HepG2 (cell line): ENCODE measurements at regions not wholly inside any gene's neighbourhood (a gene's known extent, or its start where the extent isn't known, plus 50 kb on each side); places are given as distances from the start of the nearest gene placed in this dataset.

ENCODE experiments used
- ATAC-seq: fragments of 200-7000 bp; cut with Tn5 transposase; 3 replicates; pipeline ENCODE4 v1.9.1; 2020; ENCODE audit warnings: mild to moderate bottlenecking, moderate library complexity
- BruUV-seq: library from RNA; stranded (reverse); fragments of 400-500 nt; replicated peaks from 2 replicates; lab custom pipeline; 2021; lab: Mats Ljungman, UMichigan
- CTCF ChIA-PET: fragments of 300-600 bp; formaldehyde crosslinking; extraction: SDS; loops from one replicate; lab custom pipeline; 2021; ENCODE audit warnings: low total read pairs, inconsistent platforms, low intra/inter-chr PET ratio; lab: Yijun Ruan, JAX
- POLR2A ChIA-PET: fragments of 350-600 bp; sonication (Branson Sonifier 250); formaldehyde crosslinking; loops from one replicate; lab custom pipeline; 2020; ENCODE audit warnings: antibody characterized with exemption, inconsistent platforms; lab: Yijun Ruan, JAX
- DNase-seq: peaks from one replicate; pipeline ENCODE4 v3.0.0-alpha.2; 2015; ENCODE audit warnings: low spot score
- FAIRE-seq: peaks from 3 replicates; lab custom pipeline; 2011; peaks lifted over from hg19 to GRCh38; lab: Jason Lieb, UNC
- H2AFZ ChIP-seq: one replicate; pipeline ENCODE4 v1.6.1; 2011; ENCODE audit warnings: low read length, inconsistent platforms
- H3K27ac ChIP-seq: fragments of 300-600 bp; 3 replicates; pipeline ENCODE4 v1.8.0; 2011; ENCODE audit warnings: mixed run types, mild to moderate bottlenecking, mixed read lengths, low read length, inconsistent platforms; ENCODE audit not compliant: insufficient read depth; ENCODE audit errors: extremely low read length
- H3K27me3 ChIP-seq, 2 experiments: fragments of 200-600 bp in 1 of 2; 2 replicates in 1 of 2; 3 replicates in 1 of 2; pipeline versions ENCODE4 v1.6.0 to v1.8.0; 2011; ENCODE audit warnings: low read length in 2 of 2, mild to moderate bottlenecking in 2 of 2, moderate library complexity in 2 of 2, inconsistent platforms in 1 of 2; ENCODE audit not compliant: insufficient read depth in 2 of 2, control insufficient read depth in 1 of 2
- H3K36me3 ChIP-seq, 2 experiments: fragments of 200-600 bp in 1 of 2; replicated peaks in 1 of 2; 2 replicates in 1 of 2; 3 replicates in 1 of 2; pipeline versions ENCODE4 v1.5.1 to v1.8.0; 2011; ENCODE audit warnings: low read length in 2 of 2, inconsistent platforms in 1 of 2; ENCODE audit not compliant: insufficient read depth in 2 of 2, control insufficient read depth in 1 of 2
- H3K4me1 ChIP-seq: 2 replicates; pipeline ENCODE4 v1.5.1; 2012; ENCODE audit warnings: low read length, inconsistent platforms; ENCODE audit not compliant: insufficient read depth
- H3K4me2 ChIP-seq: 2 replicates; pipeline ENCODE4 v1.6.0; 2011; ENCODE audit warnings: low read depth, low read length, inconsistent platforms
- H3K4me3 ChIP-seq, 3 experiments: fragments of 200-600 bp in 1 of 3; sonication (generic), shearing (Covaris generic) in 1 of 3; replicated peaks in 1 of 3; 2 replicates each; pipeline ENCODE4 v1.5.1; 2011 to 2016; ENCODE audit warnings: low read length in 3 of 3, inconsistent platforms in 2 of 3, low read depth in 2 of 3, mild to moderate bottlenecking in 2 of 3, control low read depth in 1 of 3, mixed read lengths in 1 of 3; ENCODE audit not compliant: insufficient read depth in 1 of 3
- H3K79me2 ChIP-seq: one replicate; pipeline ENCODE4 v1.6.1; 2011; ENCODE audit warnings: low read length, inconsistent platforms; ENCODE audit not compliant: insufficient read depth
- H3K9ac ChIP-seq: 2 replicates; pipeline ENCODE4 v1.6.0; 2011; ENCODE audit warnings: mild to moderate bottlenecking, low read depth, low read length, inconsistent platforms; ENCODE audit not compliant: insufficient read depth
- H3K9me3 ChIP-seq: 2 replicates; pipeline ENCODE4 v1.5.1; 2012; ENCODE audit warnings: mild to moderate bottlenecking, low read length
- H4K20me1 ChIP-seq: 2 replicates; pipeline ENCODE4 v1.6.0; 2011; ENCODE audit warnings: inconsistent platforms, mild to moderate bottlenecking, low read length, moderate library complexity; ENCODE audit not compliant: insufficient read depth
- AHR ChIP-seq: IDR thresholded peaks from 2 replicates; pipeline ENCODE4 v1.6.1; 2018; ENCODE audit warnings: missing genetic modification reagents, missing compliant biosample characterization
- ATF1 ChIP-seq: IDR thresholded peaks from 2 replicates; pipeline ENCODE4 v1.6.1; 2016; ENCODE audit warnings: mild to moderate bottlenecking, control low read depth
- CBX2 ChIP-seq, 2 experiments: fragments of 200-600 bp in 1 of 2; sonication (generic); formaldehyde crosslinking in 1 of 2; IDR thresholded peaks; 2 replicates each; pipeline versions ENCODE4 v1.7.0 to v1.8.1; 2018 to 2022; ENCODE audit warnings: low read depth in 2 of 2, low read length in 1 of 2, mild to moderate bottlenecking in 1 of 2, missing genetic modification reagents in 1 of 2
- CENPBD1 ChIP-seq: sonication (generic); formaldehyde crosslinking; IDR thresholded peaks from 2 replicates; pipeline ENCODE4 v1.8.0; 2022; ENCODE audit warnings: missing genetic modification reagents, low read depth, mild to moderate bottlenecking, borderline replicate concordance
- POGK ChIP-seq: sonication (generic); formaldehyde crosslinking; conservative IDR thresholded peaks from 2 replicates; pipeline ENCODE4 v1.8.0; 2022; ENCODE audit warnings: mild to moderate bottlenecking, moderate library complexity, missing genetic modification reagents
- POLR2AphosphoS2 ChIP-seq: IDR thresholded peaks from 2 replicates; pipeline ENCODE4 v1.6.1; 2011; ENCODE audit warnings: low read depth, low read length, improper control_type of control experiment
- PPARG ChIP-seq: conservative IDR thresholded peaks from 2 replicates; pipeline ENCODE4 v1.6.1; 2016; ENCODE audit warnings: missing biosample characterization, missing genetic modification reagents
- TP53 ChIP-seq: sonication (generic); formaldehyde crosslinking; conservative IDR thresholded peaks from 2 replicates; pipeline ENCODE4 v1.4.0; 2020; ENCODE audit warnings: missing genetic modification reagents
- YEATS2 ChIP-seq: sonication (generic); formaldehyde crosslinking; IDR thresholded peaks from 2 replicates; pipeline ENCODE4 v1.4.0; 2020; ENCODE audit warnings: missing genetic modification reagents, borderline replicate concordance
- ZBTB21 ChIP-seq: sonication (generic); formaldehyde crosslinking; IDR thresholded peaks from 2 replicates; pipeline ENCODE4 v1.4.0; 2020; ENCODE audit warnings: missing genetic modification reagents
- ZNF24 ChIP-seq: fragments of 450-650 bp; IDR thresholded peaks from 2 replicates; pipeline ENCODE4 v1.6.1; 2017; ENCODE audit warnings: antibody characterized with exemption, mild to moderate bottlenecking
- ZNF282 ChIP-seq: fragments of 450-650 bp; IDR thresholded peaks from 2 replicates; pipeline ENCODE4 v1.6.1; 2018; ENCODE audit not compliant: partially characterized antibody
- ZNF460 ChIP-seq: sonication (generic); formaldehyde crosslinking; IDR thresholded peaks from 2 replicates; pipeline ENCODE4 v1.5.1; 2020; ENCODE audit warnings: missing genetic modification reagents, mild to moderate bottlenecking, borderline replicate concordance
- ZNF547 ChIP-seq: sonication (generic); formaldehyde crosslinking; IDR thresholded peaks from 2 replicates; pipeline ENCODE4 v1.5.1; 2020; ENCODE audit warnings: mild to moderate bottlenecking, missing genetic modification reagents
- ZNF782 ChIP-seq: sonication (generic); formaldehyde crosslinking; IDR thresholded peaks from 2 replicates; pipeline ENCODE4 v1.4.0; 2020; ENCODE audit warnings: missing genetic modification reagents, mild to moderate bottlenecking, borderline replicate concordance
- WGBS: methylation state at CpG from one replicate; pipeline ENCODE4 v1.1.6; 2017; ENCODE audit warnings: low lambda C conversion rate; 5-methylcytosine and 5-hydroxymethylcytosine counted together
- in situ Hi-C: cut with HindIII; loops from 2 replicates; pipeline ENCODE4 v1.10.0; 2017; ENCODE audit warnings: low pct_unique_long_range_greater_than_20kb; ENCODE audit not compliant: extremely low pct_ligation_motif_present
- intact Hi-C: fragments of 100-400 bp; cut with micrococcal nuclease; formaldehyde crosslinking; loops from one replicate; pipeline ENCODE4 v1.10.0; 2022; ENCODE audit not compliant: unreplicated experiment
- TF ChIP-seq, protein P1 (sequence below): conservative IDR thresholded peaks from 2 replicates; pipeline ENCODE4 v1.6.1; 2018; ENCODE audit warnings: missing genetic modification reagents

DNA sequence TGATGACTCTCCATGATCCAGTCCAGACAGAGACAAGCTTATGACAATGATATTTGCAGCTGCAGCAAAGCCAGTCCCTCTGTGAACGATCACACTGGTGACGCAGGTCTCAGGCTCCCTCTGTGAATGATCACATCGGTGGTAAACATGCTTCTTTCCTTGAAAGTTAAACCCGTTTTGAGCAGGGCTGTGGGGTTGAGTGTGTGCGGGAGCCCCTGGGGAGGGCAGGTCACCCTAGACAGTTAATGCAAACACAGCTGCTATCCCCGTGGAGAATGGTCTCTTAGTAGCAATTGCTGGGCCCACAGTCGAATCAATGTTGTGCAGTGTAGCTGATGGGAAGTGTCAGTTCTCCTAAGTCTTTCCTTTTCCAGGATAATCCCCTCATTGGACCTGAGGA is 71.0 kb upstream of the KIRREL3 start:
- intact Hi-C loops = loop anchor here (10.0 kb wide), 1 partner anchor 467 kb away; no protein-coding TSS in a partner anchor
- Histone ChIP-seq H3K79me2 (no peaks in the 10 kb centered on the region), H3K9ac (no peak overlapping the region)
- POLR2A ChIA-PET = no interaction called here
- no peak for TF ChIP-seq ZNF24
- TF ChIP-seq ZNF782 (CRISPR knock-in tag) = no peak
- TF ChIP-seq, protein P1, sequence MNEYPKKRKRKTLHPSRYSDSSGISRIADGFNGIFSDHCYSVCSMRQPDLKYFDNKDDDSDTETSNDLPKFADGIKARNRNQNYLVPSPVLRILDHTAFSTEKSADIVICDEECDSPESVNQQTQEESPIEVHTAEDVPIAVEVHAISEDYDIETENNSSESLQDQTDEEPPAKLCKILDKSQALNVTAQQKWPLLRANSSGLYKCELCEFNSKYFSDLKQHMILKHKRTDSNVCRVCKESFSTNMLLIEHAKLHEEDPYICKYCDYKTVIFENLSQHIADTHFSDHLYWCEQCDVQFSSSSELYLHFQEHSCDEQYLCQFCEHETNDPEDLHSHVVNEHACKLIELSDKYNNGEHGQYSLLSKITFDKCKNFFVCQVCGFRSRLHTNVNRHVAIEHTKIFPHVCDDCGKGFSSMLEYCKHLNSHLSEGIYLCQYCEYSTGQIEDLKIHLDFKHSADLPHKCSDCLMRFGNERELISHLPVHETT (CRISPR knock-in tag) = no peak
- TF ChIP-seq, all 625 proteins: peak for 0
- H4K20me1 ChIP-seq = no peaks in the 10 kb centered on the region
- no peak overlapping the region for H3K4me3 ChIP-seq
- CTCF ChIA-PET = no interaction called here
- H3K4me1 ChIP-seq = no peaks in the 10 kb centered on the region
- DNase-seq = no peak
- 0 out of 5 replicates have a peak, but pooled peaks cover 0 to 4% of the 10 kb centered on the region in 2 experiments for H3K27me3 ChIP-seq
- in situ Hi-C loops = no loop called here
- no peaks in the 10 kb centered on the region for H3K36me3 ChIP-seq
- BruUV-seq = no TSS peak
- H3K4me2 ChIP-seq = no peak overlapping the region
- no peak overlapping the region for H3K27ac ChIP-seq
- no peak overlapping the region for H2AFZ ChIP-seq
- H3K9me3 ChIP-seq = no peaks in the 10 kb centered on the region
- FAIRE-seq = no peak
- 0% methylated on average over 6 of the region's 7 CpGs for WGBS
- ATAC-seq = no peak

GRCh38 chr11:127070808-127071207 is 70.2 kb upstream of the KIRREL3 start:
- no TSS peak for BruUV-seq
- Histone ChIP-seq H3K9ac (no peak overlapping the region), H2AFZ (no peak overlapping the region), H4K20me1 (no peaks in the 10 kb centered on the region), H3K79me2 (no peaks in the 10 kb centered on the region), H3K9me3 (no peaks in the 10 kb centered on the region), H3K4me3 (no peak overlapping the region), H3K27me3 (0 out of 5 replicates have a peak, but pooled peaks cover 0 to 4% of the 10 kb centered on the region in 2 experiments), H3K4me1 (no peaks in the 10 kb centered on the region), H3K27ac (no peak overlapping the region), H3K36me3 (no peaks in the 10 kb centered on the region), H3K4me2 (no peak overlapping the region)
- CTCF ChIA-PET = no interaction called here
- no peak for FAIRE-seq
- intact Hi-C loops (loop anchor here (10.0 kb wide), 1 partner anchor 466 kb away; no protein-coding TSS in a partner anchor), in situ Hi-C loops (no loop called here)
- POLR2A ChIA-PET = no interaction called here
- no peak for DNase-seq
- no peak for ATAC-seq
- 27% methylated on average over 4 of the region's 4 CpGs for WGBS
- TF ChIP-seq ZNF460 (CRISPR knock-in tag) (no peak), CENPBD1 (CRISPR knock-in tag) (no peak), AHR (no peak), TP53 (no peak), POLR2AphosphoS2 (no peak), ZNF547 (CRISPR knock-in tag) (no peak), PPARG (CRISPR knock-in tag) (no peak), ATF1 (CRISPR knock-in tag) (no peak), YEATS2 (CRISPR knock-in tag) (no peak), ZNF282 (no peak), POGK (CRISPR knock-in tag) (no peak), CBX2 (IDR thresholded peaks at IDR 0.05; ENCODE audit: low read depth, low read length) (no peak), CBX2 (CRISPR knock-in tag; IDR thresholded peaks at IDR 0.05; ENCODE audit: low read depth) (no peak), ZBTB21 (no peak)
